HG03469 (cell line): ENCODE measurements at regions not wholly inside any gene's neighbourhood (a gene's known extent, or its start where the extent isn't known, plus 50 kb on each side); places are given as distances from the start of the nearest gene placed in this dataset.
A peak's percentile ranks its signal among the peaks of the same experiment; 100 is the strongest.
"Not testable (repeated sequence)": the region's sequence is repeated elsewhere in the genome, so short reads cannot be mapped to it uniquely, and the experiment has no call there.

Source experiments
- ATAC-seq: cut with Tn5 transposase; IDR thresholded peaks from one replicate; pipeline ENCODE4 v1.9.1; 2021; ENCODE audit warnings: mild to moderate bottlenecking, moderate library complexity, moderate number of reproducible peaks; ENCODE audit not compliant: unreplicated experiment

DNA sequence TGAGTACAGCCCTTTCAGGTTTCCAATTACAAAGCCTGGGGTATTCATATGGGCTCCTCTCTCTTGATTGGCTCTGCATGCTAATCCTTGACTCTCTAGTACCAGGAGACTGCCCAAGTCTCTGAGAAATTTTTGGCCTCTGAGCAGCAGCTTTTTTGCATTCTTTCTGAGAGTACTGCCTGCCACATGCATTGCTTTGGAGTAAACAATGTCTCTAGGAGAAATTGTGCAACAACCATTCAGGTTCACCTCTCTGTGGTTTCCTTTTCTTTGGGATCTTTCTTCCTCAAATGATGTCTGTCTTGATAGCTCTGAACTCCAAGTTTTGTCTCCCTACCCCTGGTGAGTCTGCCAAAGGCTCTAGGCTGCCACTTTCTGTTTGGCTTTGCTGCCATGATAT, 115.8 kb upstream of the SETBP1 start:
- no peak for ATAC-seq

- ATAC-seq: no peak
Measured at GRCh38 chr18:44568342-44568741, 112.3 kb upstream of the SETBP1 start.

- no peak for ATAC-seq
Measured at GRCh38 chr18:44568986-44569385, 111.7 kb upstream of the SETBP1 start.

DNA sequence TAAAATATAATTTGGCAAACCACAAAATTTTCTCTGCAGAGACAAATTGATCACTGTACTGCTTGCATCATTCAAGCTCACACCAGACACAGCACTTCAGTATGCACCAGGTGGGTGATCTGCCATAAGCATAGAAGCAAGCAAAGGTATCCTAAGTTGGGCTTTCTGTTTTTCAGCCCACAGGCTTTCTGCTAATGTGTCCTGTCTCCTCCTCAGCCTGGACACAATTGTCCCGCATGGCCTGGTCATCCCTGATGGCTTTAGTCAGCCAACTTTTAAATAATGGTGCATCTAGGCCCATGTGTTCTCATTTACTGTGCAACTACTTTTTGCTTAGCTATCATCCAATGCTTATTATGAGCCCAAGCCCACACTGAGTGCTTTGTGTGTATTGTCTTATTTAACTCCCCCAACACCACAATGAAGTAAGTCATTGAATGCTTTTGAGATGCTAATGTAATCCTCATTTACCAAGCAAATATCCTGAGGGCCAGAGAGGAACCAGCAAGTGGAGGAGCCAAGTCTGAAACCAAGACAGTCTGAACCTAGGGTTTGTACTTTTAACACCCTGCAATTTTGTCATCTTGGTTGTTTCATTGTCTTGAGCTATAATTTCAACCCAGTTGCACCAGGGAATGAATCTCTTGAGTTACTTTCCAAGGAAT, 111.2 kb upstream of the SETBP1 start:
- ATAC-seq: no peak

DNA sequence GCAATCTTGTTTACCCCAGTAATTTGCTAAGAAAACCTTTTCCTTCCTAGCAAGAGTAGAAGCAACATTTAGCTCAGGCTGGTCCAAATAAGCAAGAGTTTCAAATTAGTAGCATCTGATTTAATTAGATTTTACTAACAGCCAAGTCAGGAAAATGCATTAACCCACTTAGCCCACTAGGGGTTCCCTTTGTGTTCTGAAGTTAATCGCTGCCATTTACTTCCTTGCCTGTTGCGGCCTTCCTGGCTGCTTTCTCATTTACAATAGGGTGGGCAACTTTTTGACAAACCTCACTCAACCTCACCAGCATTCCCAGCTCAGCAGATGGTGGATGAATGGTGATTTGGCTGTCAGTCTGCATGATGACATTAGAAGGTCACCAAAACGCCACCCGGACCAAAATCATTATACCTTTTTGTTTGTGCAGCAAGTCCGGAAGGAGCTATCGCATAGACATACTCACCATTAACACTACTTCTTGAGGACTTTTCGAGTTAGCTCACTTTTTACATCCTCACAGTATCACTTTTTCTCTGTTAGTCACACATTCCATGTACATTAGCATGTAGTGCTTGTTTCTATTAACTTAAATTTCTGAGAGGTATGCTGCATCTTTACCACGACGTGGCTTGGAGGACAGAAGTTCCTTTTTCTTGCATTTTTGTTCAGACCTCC, 101.5 kb upstream of the SETBP1 start:
- ATAC-seq: peak; percentile 46

GRCh38 chr18:44579745-44580144, 100.9 kb upstream of the SETBP1 start:
- ATAC-seq: no peak

- ATAC-seq: no peak
Measured at GRCh38 chr18:44580159-44580558, 100.5 kb upstream of the SETBP1 start.

DNA sequence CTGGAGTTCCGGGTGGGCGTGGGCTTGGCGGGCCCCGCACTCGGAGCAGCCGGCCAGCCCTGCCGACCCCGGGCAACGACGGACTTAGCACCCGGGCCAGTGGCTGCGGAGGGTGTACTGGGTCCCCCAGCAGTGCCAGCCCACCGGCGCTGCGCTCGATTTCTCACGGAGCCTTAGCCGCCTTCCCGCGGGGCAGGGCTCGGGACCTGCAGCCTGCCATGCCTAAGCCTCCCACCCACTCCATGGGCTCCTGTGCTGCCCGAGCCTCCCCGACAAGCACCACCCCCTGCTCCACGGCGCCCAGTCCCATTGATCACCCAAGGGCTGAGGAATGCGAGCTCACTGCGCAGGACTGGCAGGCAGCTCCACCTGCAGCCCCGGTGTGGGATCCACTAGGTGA, 99.9 kb upstream of the SETBP1 start:
- not testable (repeated sequence) for ATAC-seq

GRCh38 chr18:44582456-44582855, 98.2 kb upstream of the SETBP1 start:
- no peak for ATAC-seq

- ATAC-seq: no peak
Measured at GRCh38 chr18:44584900-44585299, 95.8 kb upstream of the SETBP1 start.

DNA sequence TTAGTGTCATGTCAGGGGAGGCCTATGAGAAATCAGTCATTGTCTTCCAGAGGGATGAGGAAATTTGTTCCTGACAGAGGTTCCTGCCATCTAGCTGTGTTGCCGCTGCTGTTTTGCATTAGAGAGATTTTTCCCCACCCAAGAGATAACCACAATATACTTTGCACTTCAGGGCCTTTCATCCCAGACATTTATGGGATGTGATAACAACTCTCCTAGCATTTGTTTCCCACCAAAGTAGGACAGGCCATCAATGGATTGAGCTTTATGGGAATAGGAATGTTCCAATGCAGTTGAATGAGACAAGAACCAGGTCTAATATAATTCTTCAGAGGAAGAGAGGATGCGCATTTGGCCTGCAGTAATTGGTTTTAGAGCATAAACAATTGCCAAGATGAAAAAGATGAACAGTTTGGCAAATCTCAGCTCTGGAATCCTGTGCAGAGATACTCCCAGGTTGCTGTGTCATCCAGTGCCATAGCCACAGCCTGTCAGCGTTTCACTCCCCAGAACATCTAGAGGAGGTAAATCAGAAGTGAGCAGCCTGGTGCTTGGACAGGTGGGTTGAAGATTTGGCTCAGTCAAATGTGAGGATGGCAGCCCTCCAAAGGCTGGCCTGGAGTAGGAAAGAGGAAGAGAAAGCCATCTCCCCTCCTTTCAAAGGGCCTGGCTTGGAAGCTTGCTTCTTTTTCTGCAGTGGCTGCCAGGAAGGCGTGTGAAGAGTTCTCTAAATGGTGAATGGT, 93.7 kb upstream of the SETBP1 start:
- no peak for ATAC-seq

DNA sequence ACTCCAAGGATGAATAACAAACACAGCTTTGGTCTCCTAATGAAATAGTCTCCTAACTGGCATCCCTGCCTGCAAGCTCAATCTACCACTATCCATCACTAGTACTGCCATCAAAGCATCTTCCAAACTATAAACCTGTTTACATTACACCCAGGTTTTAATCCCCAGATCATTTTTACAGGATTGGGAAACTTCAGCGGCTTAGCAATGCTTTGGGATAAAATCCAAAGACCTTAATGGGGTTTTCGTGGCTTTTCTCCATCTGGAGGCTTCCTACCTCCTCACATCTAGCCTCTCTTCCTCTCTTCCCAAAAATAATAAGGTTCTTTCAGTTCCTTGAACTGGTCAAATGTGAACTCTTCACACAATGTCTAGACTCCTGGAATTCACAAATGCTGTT, 92.2 kb upstream of the SETBP1 start:
- ATAC-seq: no peak

DNA sequence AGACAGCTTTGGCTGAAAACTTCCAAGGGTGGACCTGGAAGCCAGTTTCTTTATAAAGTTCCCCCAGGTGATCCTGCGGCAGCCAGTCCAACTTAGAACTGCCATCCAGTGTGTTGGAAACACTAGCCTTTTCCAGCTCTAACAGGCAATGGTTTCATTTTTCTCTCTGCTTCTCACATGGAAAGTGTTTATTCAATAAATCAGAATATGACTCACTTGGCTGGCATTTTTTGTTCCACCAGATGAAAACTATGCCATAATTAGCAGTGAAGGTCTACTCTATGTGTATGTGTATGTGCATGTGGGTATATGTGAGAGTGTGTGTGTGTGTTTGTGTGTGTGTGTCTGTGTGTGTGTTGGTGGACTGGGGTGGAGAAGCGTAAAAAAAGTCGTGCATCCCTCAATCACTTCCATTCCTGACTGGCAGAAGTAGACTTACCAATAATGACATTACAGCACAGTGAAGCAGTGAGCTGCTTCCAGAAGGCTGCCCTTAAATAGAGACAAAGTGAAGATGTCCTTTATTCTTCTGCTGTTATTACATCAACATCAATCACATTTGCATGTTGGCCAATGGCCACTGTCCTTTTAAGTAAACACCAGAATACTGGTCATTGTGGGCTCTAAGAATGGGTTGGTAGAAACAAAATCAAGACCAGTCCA, 90.9 kb upstream of the SETBP1 start:
- ATAC-seq: no peak

- no peak for ATAC-seq
Measured at GRCh38 chr18:44590956-44591670, 89.6 kb upstream of the SETBP1 start.

DNA sequence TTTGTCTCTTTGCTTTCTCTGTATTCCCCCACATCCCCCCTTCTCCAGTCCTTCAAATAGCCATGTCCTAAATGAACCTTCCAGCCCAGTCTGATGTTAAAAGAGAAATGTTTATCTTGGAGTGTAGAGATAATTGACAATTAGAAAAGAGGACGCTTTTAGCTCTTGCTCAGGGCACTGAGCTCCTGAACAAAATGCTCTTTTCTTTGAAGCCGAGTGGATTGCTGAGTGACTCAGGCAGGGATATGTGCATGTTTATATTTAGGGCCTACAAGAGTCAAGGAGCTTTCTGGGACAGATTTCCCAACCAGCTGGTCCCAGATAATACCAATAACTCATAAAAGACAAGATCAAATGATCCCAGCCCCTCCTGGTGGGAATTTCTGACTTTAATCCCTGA, 88.0 kb upstream of the SETBP1 start:
- ATAC-seq: no peak

DNA sequence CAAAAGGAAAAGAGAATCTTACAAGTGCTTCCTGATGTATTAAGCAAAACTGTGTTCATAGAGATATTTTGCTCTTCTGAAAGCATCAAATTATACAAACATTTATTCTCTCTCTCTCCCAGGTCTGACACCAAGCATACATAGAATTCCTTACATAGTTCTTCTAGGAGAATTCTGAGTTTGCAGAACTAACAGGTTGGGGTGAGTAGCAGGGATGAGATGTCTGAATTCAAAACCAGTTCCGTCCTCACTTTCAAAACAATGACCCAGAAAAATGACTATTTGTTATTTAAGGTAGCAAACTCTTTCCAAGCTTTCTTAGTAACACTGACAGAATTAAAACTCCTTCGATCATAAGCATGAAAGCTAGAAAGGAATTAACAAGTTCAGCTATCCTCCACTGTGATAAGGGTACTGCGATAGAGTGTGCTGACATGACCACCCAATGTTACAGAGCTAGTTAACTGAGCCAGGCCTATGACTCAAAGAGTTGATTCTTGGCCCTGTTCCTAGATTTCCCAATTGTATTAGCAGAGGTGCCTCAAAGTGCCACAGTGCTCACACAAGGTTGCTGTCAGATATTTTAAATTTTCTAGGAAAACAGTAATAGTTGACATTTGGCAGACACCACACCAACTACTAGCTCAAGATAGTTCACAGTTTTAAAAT, 85.8 kb upstream of the SETBP1 start:
- ATAC-seq: no peak

- no peak for ATAC-seq
Measured at GRCh38 chr18:44597797-44598196, 82.9 kb upstream of the SETBP1 start.

DNA sequence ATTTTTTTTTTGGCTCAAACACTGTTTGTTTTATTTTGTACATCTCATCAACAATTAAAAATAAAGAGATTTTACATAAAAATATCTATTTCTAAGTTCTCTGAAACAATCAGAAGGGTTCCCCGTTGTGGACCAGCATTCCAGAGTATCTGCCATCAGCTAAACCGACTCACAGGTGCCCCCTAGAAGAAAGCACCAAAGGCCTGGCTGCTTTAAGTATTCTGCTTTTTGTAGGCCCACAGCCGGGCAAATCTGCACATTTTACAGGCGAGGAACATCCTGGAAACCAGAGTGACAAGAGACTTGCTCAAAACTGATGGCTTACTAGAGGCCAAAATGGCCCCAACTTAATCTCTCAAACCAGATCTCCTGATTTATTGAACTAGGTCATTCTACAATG, 82.2 kb upstream of the SETBP1 start:
- ATAC-seq: no peak

GRCh38 chr18:44599412-44599811, 81.3 kb upstream of the SETBP1 start:
- ATAC-seq: no peak

DNA sequence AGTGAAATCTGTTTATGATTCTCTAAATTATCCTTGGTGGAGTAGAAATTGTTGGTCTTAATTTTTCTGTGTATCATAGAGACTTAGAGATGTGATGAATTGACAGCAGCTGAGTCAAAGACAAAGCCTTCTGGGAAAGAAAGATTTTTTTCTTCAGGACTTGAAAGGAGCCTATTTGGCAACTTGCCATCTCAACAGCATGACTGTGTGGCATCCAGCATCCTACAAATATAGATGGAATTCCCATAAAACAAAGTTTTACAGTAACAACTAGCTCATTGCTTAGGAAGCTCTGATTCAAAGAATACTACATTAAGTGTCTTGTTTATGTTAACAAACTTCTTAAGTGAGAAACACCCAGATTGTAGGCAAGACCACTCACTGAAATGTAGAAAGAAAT, 79.2 kb upstream of the SETBP1 start:
- no peak for ATAC-seq
